ENCODE measurements at regions not wholly inside any gene's neighbourhood (a gene's known extent, or its start where the extent isn't known, plus 50 kb on each side); places are given as distances from the start of the nearest gene placed in this dataset.

- no peak for DNase-seq
These were observed 199.5 kb upstream of the ZNF536 start for GRCh38 chr19:30172613-30173242.

GRCh38 chr19:30173593-30174356 is 198.4 kb upstream of the ZNF536 start:
- no peak for DNase-seq

GRCh38 chr19:30174357-30174645 is 197.9 kb upstream of the ZNF536 start:
- DNase-seq = no peak

GRCh38 chr19:30174791-30175190 is 197.4 kb upstream of the ZNF536 start:
- DNase-seq = no peak

DNA sequence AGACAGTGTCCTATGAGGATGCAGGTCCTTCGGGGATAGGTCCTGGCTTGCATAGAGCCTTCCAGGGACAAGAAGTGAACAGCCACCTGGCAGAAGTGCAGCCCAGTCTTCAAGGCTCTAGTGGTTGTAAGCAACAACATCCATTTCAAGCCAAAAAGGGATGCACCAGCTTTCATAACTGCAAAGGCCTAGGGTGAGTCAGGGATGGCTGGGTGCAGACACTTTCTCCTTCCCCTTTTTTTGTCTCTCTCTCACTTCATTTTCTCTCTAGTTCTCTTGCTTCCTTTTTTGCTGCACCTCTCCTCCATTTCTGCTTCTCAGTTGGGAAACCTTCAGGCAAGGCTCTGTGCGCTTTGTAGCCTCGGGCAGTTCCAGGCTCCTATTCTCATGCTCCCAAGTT is 196.2 kb upstream of the ZNF536 start:
- no peak for DNase-seq

- DNase-seq = no peak
These were observed 193.3 kb upstream of the ZNF536 start for GRCh38 chr19:30178721-30179402.

DNA sequence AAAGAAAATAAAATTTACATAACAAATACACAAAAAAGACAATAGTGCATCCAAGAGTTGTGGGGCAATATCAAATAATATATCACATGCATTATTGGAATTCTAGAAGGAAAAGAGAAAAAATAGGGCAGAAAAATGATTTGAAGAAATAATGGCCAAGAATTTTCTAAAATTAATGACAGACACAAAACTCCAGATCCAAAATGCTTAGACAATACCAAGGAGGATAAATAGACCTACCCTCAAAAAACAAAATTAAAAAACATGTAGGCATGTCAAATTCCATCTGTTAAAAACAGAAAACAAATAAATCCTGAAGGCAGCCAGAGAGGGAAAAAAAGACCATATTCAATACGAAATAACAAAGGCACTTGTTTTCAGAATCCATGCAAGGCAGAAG is 191.5 kb upstream of the ZNF536 start:
- no peak for DNase-seq

- no peak for DNase-seq
These were observed 188.2 kb upstream of the ZNF536 start for GRCh38 chr19:30183807-30184490.

- no peak for DNase-seq
These were observed 170.1 kb upstream of the ZNF536 start for GRCh38 chr19:30202060-30202600.

GRCh38 chr19:30204721-30205120 is 167.5 kb upstream of the ZNF536 start:
- no peak for DNase-seq

DNA sequence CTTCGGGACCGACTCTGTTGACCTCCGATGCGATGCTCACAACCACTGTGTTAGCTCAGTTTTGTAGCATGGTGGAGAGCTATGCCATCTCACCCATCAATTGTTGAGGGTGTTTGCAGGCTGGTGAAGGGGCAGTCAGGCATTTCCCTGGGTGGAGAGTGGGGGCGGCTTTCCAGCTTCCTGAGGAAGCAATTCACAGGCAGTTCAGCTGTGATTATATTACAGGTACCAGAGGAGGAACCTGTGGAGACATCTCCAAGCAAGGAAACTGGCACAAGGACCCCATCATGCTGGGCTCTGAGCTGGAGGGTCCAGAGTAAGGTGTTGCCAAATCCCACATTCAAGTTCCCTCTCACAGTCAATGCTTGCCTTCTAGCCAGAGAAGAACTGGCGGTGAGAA is 166.0 kb upstream of the ZNF536 start:
- DNase-seq = no peak

- DNase-seq = no peak
These were observed 164.8 kb upstream of the ZNF536 start for GRCh38 chr19:30207357-30207756.

GRCh38 chr19:30208436-30209060 is 163.6 kb upstream of the ZNF536 start:
- no peak for DNase-seq

GRCh38 chr19:30209617-30210600 is 162.3 kb upstream of the ZNF536 start:
- DNase-seq = no peak

DNA sequence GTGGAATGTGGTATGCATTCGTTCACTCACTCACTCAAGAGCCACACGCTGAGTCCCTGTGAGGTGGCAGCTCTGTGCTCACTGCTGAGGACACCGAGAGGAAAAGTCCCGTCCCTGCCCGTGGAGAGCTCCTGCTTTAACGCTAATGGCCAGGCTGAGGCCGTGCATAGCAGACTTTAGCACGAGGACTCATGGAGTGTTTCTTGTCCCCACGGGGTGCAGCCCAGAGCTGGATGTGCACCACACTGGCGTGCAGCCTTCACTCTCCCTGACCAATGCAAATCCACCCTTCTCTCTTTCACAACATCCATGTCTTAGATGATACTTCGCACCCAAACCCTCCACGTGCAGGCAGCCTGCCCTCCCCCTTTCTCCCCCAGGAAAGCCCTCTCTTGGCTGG is 159.6 kb upstream of the ZNF536 start:
- no peak for DNase-seq

DNA sequence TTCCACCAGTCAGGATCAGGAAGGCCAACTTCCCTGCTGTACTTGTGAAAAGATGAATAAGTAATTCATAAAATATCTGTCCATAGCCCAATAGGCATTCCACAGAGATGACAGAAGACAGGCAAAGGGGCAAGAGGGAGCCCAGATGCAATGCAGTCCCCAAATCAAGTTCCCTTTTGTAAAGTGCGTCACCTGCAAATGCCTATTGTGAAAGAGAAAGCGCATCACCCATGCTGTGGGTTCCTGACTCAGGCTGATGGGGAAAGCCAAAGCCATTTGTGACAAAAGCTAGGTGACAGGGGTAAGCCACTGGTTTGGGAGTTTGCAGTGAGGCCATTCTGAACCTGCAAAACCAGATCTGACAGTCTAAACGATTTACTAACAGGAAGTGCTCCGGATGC is 157.5 kb upstream of the ZNF536 start:
- DNase-seq = peak; percentile 50

GRCh38 chr19:30215248-30215647 is 156.9 kb upstream of the ZNF536 start:
- no peak for DNase-seq

- no peak for DNase-seq
These were observed 155.7 kb upstream of the ZNF536 start for GRCh38 chr19:30216453-30216852.

DNA sequence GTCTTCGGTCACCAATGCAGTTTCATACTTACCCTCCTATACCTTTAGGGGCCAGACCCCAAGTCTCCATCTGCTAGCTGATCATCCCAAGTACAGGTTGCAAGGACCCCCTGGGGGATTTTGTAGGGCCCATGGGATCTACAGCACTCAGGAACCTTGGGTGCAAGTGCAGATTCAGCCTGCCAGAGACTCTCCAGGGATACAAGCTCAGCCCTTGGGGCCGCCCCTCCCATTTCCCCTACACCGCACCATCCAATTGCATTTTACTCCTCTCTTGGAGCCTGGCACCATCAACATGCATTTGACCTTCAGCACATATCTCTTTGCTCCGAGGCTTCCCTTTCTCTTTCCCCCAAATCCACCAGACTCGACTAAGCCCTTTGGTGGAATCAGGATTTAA is 154.7 kb upstream of the ZNF536 start:
- no peak for DNase-seq

DNA sequence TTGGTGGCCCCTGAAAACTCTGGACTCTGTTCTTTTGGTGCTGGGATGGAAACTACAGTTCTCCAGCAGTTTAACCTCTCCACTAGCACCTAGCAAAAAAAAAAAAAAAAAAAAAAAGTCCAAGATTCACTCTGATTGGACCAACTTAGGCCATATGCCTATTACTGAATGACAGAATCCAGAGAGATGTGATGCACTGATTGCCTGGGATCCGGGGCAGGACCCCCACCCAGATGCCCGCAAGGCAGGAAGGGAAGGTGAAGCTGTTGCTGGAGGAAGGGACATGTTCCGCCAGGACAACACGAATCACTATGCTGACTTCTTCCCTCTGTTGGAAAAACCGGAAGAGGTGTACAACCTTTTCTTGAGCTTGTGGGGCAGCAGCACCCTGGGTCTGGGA is 152.5 kb upstream of the ZNF536 start:
- DNase-seq = no peak

GRCh38 chr19:30221176-30221575 is 151.0 kb upstream of the ZNF536 start:
- DNase-seq = no peak

GRCh38 chr19:30222428-30222873 is 149.7 kb upstream of the ZNF536 start:
- no peak for DNase-seq

Data from activated CD4-positive, alpha-beta T cell treated with anti-CD3 and anti-CD28 coated beads, Interleukin-2, amount 50 U/mL, for 16 hours (primary cell).